Parathyroid adenoma (tissue), 2 donors: ENCODE measurements at regions not wholly inside any gene's neighbourhood (a gene's known extent, or its start where the extent isn't known, plus 50 kb on each side); places are given as distances from the start of the nearest gene placed in this dataset.

Experiments used
- H2AFZ ChIP-seq: fragments of 300-600 bp; sonication (generic); one replicate; pipeline ENCODE4 v1.7.0; 2017; ENCODE audit warnings: antibody characterized with exemption, mild to moderate bottlenecking
- H3K27ac ChIP-seq: fragments of 300-600 bp; sonication (generic); one replicate; pipeline ENCODE4 v1.7.0; 2017
- H3K27me3 ChIP-seq: fragments of 300-600 bp; sonication (generic); one replicate; pipeline ENCODE4 v1.7.0; 2017; ENCODE audit warnings: low read length; ENCODE audit not compliant: control insufficient read depth, insufficient read depth
- H3K36me3 ChIP-seq: fragments of 300-600 bp; sonication (generic); one replicate; pipeline ENCODE4 v1.7.0; 2017; ENCODE audit warnings: low read length; ENCODE audit not compliant: control insufficient read depth, insufficient read depth
- H3K4me1 ChIP-seq: fragments of 300-600 bp; sonication (generic); one replicate; pipeline ENCODE4 v1.7.0; 2017; ENCODE audit warnings: control low read depth
- H3K4me2 ChIP-seq: fragments of 300-600 bp; sonication (generic); one replicate; pipeline ENCODE4 v1.7.0; 2017; ENCODE audit warnings: low read length
- H3K4me3 ChIP-seq: fragments of 300-600 bp; sonication (generic); one replicate; pipeline ENCODE4 v1.7.0; 2017; ENCODE audit warnings: low read depth, low read length
- H3K79me2 ChIP-seq: fragments of 300-600 bp; sonication (generic); one replicate; pipeline ENCODE4 v1.7.0; 2017; ENCODE audit warnings: control low read depth
- H3K9ac ChIP-seq: fragments of 300-600 bp; sonication (generic); one replicate; pipeline ENCODE4 v1.7.0; 2017; ENCODE audit warnings: mild to moderate bottlenecking
- H3K9me3 ChIP-seq: fragments of 300-600 bp; sonication (generic); one replicate; pipeline ENCODE4 v1.7.0; 2017; ENCODE audit warnings: low read length; ENCODE audit not compliant: control insufficient read depth
- TF ChIP-seq, protein P1 (sequence below): fragments of 300-600 bp; sonication (generic); IDR thresholded peaks from one replicate; pipeline ENCODE4 v1.7.0; 2017; ENCODE audit warnings: antibody characterized with exemption, mild to moderate bottlenecking
- donor health status: primary hyperparathyroidism.

DNA sequence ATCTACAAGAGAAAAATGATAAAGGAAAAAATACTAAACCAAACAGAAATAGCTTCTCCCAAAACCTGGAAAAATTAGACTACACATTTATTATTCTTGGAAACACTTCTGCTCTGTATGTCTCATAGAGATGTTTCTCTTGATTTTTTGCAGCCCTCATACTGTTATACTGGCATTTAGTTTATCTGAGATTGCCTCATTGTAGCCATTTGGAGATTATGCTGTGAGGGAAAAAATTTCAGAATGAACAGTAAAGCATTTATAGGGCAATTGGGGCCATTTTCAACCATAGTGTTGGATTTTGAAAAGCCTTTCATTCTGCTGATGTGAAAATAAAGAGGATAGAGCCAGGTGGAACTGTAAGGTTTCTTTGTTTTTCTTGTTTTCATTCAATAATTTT lies 441.8 kb upstream of the RIOK2 start:
- H3K79me2 ChIP-seq, result no peaks in the 10 kb centered on the region
- no peak overlapping the region for H3K27ac ChIP-seq
- H3K4me1 ChIP-seq, result no peaks in the 10 kb centered on the region
- TF ChIP-seq, protein P1, sequence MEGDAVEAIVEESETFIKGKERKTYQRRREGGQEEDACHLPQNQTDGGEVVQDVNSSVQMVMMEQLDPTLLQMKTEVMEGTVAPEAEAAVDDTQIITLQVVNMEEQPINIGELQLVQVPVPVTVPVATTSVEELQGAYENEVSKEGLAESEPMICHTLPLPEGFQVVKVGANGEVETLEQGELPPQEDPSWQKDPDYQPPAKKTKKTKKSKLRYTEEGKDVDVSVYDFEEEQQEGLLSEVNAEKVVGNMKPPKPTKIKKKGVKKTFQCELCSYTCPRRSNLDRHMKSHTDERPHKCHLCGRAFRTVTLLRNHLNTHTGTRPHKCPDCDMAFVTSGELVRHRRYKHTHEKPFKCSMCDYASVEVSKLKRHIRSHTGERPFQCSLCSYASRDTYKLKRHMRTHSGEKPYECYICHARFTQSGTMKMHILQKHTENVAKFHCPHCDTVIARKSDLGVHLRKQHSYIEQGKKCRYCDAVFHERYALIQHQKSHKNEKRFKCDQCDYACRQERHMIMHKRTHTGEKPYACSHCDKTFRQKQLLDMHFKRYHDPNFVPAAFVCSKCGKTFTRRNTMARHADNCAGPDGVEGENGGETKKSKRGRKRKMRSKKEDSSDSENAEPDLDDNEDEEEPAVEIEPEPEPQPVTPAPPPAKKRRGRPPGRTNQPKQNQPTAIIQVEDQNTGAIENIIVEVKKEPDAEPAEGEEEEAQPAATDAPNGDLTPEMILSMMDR, result no peak
- H3K9ac ChIP-seq, result no peak overlapping the region
- no peak overlapping the region for H2AFZ ChIP-seq
- no peaks in the 10 kb centered on the region for H3K27me3 ChIP-seq
- H3K36me3 ChIP-seq, result no peaks in the 10 kb centered on the region
- H3K9me3 ChIP-seq, result no peaks in the 10 kb centered on the region
- H3K4me3 ChIP-seq, result no peak overlapping the region
- no peak overlapping the region for H3K4me2 ChIP-seq

DNA sequence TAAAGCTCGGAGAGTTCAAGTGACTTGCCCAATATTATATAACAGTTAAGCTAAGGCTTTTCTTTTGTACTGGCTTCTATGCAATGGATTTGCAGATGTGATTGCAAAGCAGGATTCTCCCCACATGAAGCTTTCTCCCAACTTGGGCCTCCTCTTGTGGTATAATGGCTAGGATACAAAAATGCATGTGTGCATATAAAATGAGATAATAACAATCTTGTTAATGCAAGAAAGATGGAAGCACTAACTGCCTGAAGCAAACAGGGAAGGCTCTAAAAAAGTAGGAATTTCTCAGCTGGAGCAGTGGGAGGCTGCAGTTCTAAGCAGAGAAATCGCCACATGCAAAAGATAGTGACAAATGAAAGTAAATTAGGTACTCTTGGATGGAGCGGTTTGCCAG lies 444.2 kb upstream of the RIOK2 start:
- Histone ChIP-seq H3K27ac (no peak overlapping the region), H3K4me1 (no peaks in the 10 kb centered on the region), H3K9me3 (no peaks in the 10 kb centered on the region), H3K79me2 (no peaks in the 10 kb centered on the region), H2AFZ (no peak overlapping the region), H3K27me3 (no peaks in the 10 kb centered on the region), H3K9ac (no peak overlapping the region), H3K4me2 (no peak overlapping the region), H3K4me3 (no peak overlapping the region), H3K36me3 (no peaks in the 10 kb centered on the region)
- TF ChIP-seq, protein P1, result no peak

DNA sequence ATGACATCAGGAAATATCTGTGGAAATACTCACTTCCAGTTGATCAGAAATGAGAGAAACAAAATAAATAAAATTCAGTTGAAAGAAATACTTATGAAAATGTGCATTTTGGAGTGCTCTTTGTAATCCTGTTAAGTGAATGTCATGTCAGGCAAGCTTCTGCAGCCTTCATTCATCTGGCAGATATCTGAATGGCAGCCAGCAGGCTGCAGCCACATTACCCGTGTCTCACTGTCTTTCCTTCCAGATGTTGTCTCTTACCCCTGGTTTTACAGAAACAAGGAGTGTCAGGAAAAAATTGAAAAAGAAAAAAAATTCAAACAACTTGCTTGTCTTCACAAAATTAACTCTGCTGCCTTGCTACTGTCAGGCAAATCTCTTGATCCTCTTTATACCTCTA lies 445.0 kb upstream of the RIOK2 start:
- Histone ChIP-seq H2AFZ (no peak overlapping the region), H3K9me3 (no peaks in the 10 kb centered on the region), H3K4me3 (no peak overlapping the region), H3K36me3 (no peaks in the 10 kb centered on the region), H3K27me3 (no peaks in the 10 kb centered on the region), H3K4me2 (no peak overlapping the region), H3K9ac (no peak overlapping the region), H3K79me2 (no peaks in the 10 kb centered on the region), H3K27ac (no peak overlapping the region), H3K4me1 (no peaks in the 10 kb centered on the region)
- TF ChIP-seq, protein P1, result no peak

DNA sequence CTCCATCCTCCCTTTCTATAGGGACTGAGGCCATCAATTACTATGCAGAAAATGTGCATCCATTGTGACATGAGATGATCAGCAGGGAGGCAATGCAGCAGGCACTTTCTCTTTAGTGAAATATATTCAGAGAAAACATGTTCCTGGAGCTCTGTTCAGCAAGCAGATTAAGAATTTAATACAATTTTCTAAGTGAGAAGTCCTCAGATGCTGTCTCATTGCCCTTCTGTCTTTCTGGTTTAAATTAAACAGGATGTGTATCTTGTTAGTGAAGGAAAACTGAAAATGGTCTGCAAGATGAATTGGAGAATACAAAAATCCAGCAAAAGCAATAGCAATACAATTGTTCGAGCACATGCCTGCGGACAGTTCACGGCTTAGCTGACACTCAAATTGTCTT lies 445.8 kb upstream of the RIOK2 start:
- Histone ChIP-seq H3K4me1 (no peaks in the 10 kb centered on the region), H3K9ac (no peak overlapping the region), H3K4me2 (no peak overlapping the region), H2AFZ (no peak overlapping the region), H3K27ac (no peak overlapping the region), H3K36me3 (no peaks in the 10 kb centered on the region), H3K27me3 (no peaks in the 10 kb centered on the region), H3K4me3 (no peak overlapping the region), H3K79me2 (no peaks in the 10 kb centered on the region), H3K9me3 (no peaks in the 10 kb centered on the region)
- TF ChIP-seq, protein P1, result no peak

DNA sequence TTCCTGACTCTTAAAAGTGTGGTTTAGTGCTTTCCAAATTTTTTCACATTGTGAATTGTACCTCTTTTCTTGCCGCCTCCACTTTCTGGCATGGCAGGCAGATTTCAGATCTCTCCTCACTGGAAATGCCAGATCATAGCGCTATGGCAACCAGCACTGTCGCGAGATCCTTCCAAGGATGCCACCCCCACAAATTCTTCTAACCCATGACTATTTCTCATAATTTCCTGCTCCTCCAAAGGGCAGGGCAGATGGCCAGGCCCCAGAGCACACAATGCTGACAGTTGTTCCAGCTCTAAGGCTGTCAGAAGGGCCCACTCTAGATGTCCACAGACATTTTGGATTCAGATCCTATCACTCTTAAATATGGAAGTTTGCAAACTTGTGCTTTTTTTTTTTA lies 446.2 kb upstream of the RIOK2 start:
- Histone ChIP-seq H3K4me3 (no peak overlapping the region), H3K27me3 (no peaks in the 10 kb centered on the region), H2AFZ (no peak overlapping the region), H3K27ac (no peak overlapping the region), H3K4me2 (no peak overlapping the region), H3K9ac (no peak overlapping the region), H3K9me3 (no peaks in the 10 kb centered on the region), H3K36me3 (no peaks in the 10 kb centered on the region), H3K79me2 (no peaks in the 10 kb centered on the region), H3K4me1 (no peaks in the 10 kb centered on the region)
- TF ChIP-seq, protein P1, result no peak
